ENCODE measurements at regions not wholly inside any gene's neighbourhood (a gene's known extent, or its start where the extent isn't known, plus 50 kb on each side); places are given as distances from the start of the nearest gene placed in this dataset.

DNA sequence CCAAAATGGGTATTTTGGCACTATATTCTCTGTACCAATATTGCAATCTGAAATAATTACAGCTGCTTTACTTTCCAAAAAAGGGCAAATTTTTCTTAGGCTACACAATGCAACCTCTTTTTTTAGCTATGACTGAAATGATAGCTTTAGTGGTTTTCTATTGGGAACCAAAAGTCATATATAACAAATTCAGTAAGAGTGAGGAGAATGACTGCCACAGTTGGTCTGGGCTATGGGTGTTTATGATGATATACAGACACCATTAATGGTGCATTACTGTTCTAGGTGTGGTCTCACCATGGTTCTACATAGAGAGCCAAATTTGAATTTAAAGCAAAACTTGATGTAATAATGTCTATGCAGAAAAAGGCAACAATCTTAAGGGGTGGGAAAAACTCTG, 72.3 kb upstream of the PTBP2 start:
- no peaks in the 10 kb centered on the region for H3K4me1 ChIP-seq
- intact Hi-C loops (cut with DNase I): no loop called here

DNA sequence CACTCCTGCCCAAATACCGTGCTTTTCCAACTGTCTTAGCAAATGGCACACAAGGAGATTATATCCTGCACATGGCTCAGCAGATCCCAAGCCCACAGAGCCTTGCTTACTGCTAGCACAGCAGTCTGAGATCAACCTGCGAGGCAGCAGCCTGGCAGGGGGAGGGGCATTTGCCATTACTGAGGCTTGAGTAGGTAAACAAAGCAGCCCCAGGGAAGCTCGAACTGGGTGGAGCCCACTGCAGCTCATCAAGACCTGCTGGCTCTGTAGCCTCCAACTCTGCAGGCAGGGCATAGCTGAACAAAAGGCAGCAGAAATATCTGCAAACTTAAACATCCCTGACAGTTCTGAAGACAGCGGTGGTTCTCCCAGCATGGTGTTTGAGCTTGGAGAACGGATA, 70.1 kb upstream of the PTBP2 start:
- H3K9me3 ChIP-seq: no peaks in the 10 kb centered on the region
- no peak overlapping the region for H3K27ac ChIP-seq (replicated peaks in 1 of 4)
- no peaks in the 10 kb centered on the region for H3K27me3 ChIP-seq
- TF ChIP-seq CTCF (IDR thresholded peaks at IDR 0.05): no peak
- TF ChIP-seq POLR2AphosphoS5 (IDR thresholded peaks at IDR 0.05): no peak
- no peak for TF ChIP-seq POLR2A (IDR thresholded peaks at IDR 0.05; ENCODE audit: low read depth)
- no peak for TF ChIP-seq EP300 (IDR thresholded peaks at IDR 0.05)
- H3K4me3 ChIP-seq: no peak overlapping the region
- no peaks in the 10 kb centered on the region for H3K4me1 ChIP-seq
- intact Hi-C loops (cut with DNase I): no loop called here
- 79% methylated on average over 3 of the region's 5 CpGs for WGBS
- H3K36me3 ChIP-seq: no peaks in the 10 kb centered on the region
- DNase-seq (ENCODE audit: extremely low spot score): no peak

More for the DNA sequence above, 72.3 kb upstream of the PTBP2 start:
- Histone ChIP-seq H3K9me3 (no peaks in the 10 kb centered on the region), H3K27ac (replicated peaks in 1 of 4) (no peak overlapping the region), H3K36me3 (no peaks in the 10 kb centered on the region), H3K4me3 (no peak overlapping the region), H3K27me3 (no peaks in the 10 kb centered on the region)
- no peak for DNase-seq (ENCODE audit: extremely low spot score)
- TF ChIP-seq CTCF (IDR thresholded peaks at IDR 0.05) (no peak), EP300 (IDR thresholded peaks at IDR 0.05) (no peak), POLR2AphosphoS5 (IDR thresholded peaks at IDR 0.05) (no peak), POLR2A (IDR thresholded peaks at IDR 0.05; ENCODE audit: low read depth) (no peak)

- 89% methylated on average over 3 of the region's 3 CpGs for WGBS
- Histone ChIP-seq H3K4me1 (no peaks in the 10 kb centered on the region), H3K27me3 (no peaks in the 10 kb centered on the region), H3K36me3 (no peaks in the 10 kb centered on the region), H3K27ac (replicated peaks in 1 of 4) (no peak overlapping the region), H3K9me3 (peaks cover 0 to 16% (median 1%) of the 10 kb centered on the region in 4 donors), H3K4me3 (no peak overlapping the region)
- intact Hi-C loops (cut with DNase I): no loop called here
- DNase-seq (ENCODE audit: extremely low spot score): no peak
- no peak for TF ChIP-seq EP300 (IDR thresholded peaks at IDR 0.05)
- no peak for TF ChIP-seq CTCF (IDR thresholded peaks at IDR 0.05)
- TF ChIP-seq POLR2A (IDR thresholded peaks at IDR 0.05; ENCODE audit: low read depth): no peak
- no peak for TF ChIP-seq POLR2AphosphoS5 (IDR thresholded peaks at IDR 0.05)
Observed at GRCh38 chr1:96660051-96660450, 61.5 kb upstream of the PTBP2 start.

- H3K4me3 ChIP-seq: no peak overlapping the region
- H3K36me3 ChIP-seq: no peaks in the 10 kb centered on the region
- no peaks in the 10 kb centered on the region for H3K27me3 ChIP-seq
- H3K9me3 ChIP-seq: peaks cover 0 to 16% (median 1%) of the 10 kb centered on the region in 4 donors
- no peak overlapping the region for H3K27ac ChIP-seq (replicated peaks in 1 of 4)
- TF ChIP-seq POLR2AphosphoS5 (IDR thresholded peaks at IDR 0.05): no peak
- TF ChIP-seq POLR2A (IDR thresholded peaks at IDR 0.05; ENCODE audit: low read depth): no peak
- no peak for TF ChIP-seq CTCF (IDR thresholded peaks at IDR 0.05)
- TF ChIP-seq EP300 (IDR thresholded peaks at IDR 0.05): no peak
- H3K4me1 ChIP-seq: no peaks in the 10 kb centered on the region
- 85% methylated on average over 2 of the region's 2 CpGs for WGBS
- no peak for DNase-seq (ENCODE audit: extremely low spot score)
- intact Hi-C loops (cut with DNase I): no loop called here
Observed at GRCh38 chr1:96660503-96660902, 61.1 kb upstream of the PTBP2 start.

Small RNAs in the stretch of these regions (small RNA-seq; reads per million reads assigned to genes)
- 0 reads per million in 3 donors for gene RNU1-130P
